NCI-H1105 (cell line): ENCODE measurements at regions not wholly inside any gene's neighbourhood (a gene's known extent, or its start where the extent isn't known, plus 50 kb on each side); places are given as distances from the start of the nearest gene placed in this dataset.

Experiments
- DNase-seq: peaks from one replicate; lab custom pipeline; 2025; lab: John Stamatoyannopoulos, UW

DNA sequence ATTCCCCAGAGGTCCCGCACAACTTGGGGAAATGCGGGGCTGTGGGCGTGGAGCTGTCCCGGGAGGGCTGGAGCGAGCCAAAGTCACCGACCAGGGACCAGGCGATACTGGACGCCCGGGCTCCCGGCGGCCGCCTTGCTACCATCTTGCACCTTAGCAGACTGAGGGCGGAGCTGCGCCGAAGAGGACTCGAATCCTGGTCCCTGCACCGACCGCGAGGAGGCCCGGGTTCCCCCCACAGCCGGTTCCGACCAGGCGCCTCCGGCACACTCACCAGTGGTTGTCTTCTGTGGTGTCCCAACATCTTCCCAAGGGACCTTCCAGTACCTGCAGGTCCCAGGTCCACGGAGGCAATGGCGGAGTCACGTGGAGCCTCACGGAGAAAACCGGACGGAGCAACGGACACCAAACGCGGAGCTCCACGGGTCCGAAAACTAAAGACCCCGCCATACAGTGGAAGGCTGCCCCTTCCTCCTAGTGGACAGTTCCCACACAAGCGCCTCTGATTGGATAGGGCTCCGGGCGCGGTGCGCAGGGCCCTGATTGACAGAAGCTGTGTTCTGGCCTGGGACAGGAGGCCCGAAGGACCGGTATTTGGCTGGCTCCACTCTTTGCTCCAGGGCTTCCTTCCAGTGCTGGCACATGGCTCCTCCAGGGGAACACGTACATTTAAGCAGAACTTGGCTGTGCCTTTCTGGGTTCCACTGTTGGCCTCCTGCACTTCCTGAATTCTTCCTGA, 124.6 kb upstream of the ZNF479 start:
- no peak for DNase-seq

GRCh38 chr7:57274535-57275283, 142.5 kb upstream of the ZNF479 start:
- DNase-seq: no peak

DNA sequence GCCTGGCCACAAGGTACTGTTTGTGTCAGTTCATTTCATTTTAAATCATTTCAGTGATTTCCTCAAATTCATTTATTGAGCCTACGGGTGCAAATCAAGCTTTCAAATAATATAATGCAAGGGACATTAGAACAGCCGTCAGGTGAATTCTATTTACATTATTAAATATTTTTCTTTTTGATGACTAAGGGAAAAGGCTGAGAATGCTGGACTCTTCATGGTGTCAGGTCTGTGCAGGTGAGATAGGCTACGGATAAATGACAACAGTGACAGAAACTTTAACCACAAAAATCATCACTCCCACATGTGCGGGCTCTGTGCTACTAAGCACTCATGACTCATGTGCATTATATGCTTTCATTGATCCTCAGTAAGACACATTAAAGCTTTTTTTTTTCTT, 149.2 kb upstream of the ZNF716 start:
- no peak for DNase-seq

GRCh38 chr7:57305192-57305748, 144.7 kb upstream of the ZNF716 start:
- no peak for DNase-seq

- no peak for DNase-seq
These were observed 141.2 kb upstream of the ZNF716 start for GRCh38 chr7:57308631-57309408.

DNA sequence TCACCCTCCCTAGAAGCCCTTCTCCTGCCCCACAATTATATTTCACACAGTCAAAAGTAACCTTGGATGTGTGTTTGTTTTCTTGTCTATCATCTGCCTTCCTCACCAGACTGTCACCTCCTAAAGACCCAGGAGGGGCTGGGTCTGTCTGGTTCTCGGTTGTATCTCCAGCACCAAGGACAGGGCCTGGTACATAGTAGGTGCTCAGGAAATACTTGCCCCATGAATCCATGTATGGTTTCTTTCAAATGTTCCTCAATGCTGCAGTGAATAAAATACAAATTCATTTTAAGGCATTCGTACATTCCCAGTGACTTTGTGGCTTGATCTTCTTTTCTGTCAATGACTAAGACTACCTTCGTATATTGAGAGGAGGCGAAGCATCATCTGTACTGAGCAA, 122.9 kb upstream of the ZNF716 start:
- no peak for DNase-seq

GRCh38 chr7:57328457-57328856, 121.5 kb upstream of the ZNF716 start:
- no peak for DNase-seq

DNA sequence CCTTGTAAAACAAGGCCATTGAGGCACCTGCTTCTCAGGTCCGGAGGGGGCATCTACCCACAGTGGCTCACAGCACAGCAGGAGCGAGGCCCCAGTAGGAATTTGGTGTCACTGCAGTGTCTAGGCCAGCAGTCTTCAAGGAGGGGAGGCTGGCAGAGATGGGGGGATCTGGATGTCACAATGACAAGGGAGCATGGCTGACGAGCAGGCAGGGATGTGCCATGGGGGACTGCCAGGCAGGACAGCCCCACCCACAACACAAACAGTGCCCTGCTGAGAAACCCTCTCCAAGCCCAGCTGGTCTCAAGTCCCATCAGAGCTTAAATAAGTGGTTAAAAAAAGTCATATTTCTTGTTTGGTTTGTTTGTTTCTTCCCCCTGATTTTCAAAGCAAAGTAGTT, 121.0 kb upstream of the ZNF716 start:
- no peak for DNase-seq

- DNase-seq: no peak
These were observed 110.6 kb upstream of the ZNF716 start for GRCh38 chr7:57339198-57339944.

GRCh38 chr7:57342954-57343353, 107.0 kb upstream of the ZNF716 start:
- no peak for DNase-seq

DNA sequence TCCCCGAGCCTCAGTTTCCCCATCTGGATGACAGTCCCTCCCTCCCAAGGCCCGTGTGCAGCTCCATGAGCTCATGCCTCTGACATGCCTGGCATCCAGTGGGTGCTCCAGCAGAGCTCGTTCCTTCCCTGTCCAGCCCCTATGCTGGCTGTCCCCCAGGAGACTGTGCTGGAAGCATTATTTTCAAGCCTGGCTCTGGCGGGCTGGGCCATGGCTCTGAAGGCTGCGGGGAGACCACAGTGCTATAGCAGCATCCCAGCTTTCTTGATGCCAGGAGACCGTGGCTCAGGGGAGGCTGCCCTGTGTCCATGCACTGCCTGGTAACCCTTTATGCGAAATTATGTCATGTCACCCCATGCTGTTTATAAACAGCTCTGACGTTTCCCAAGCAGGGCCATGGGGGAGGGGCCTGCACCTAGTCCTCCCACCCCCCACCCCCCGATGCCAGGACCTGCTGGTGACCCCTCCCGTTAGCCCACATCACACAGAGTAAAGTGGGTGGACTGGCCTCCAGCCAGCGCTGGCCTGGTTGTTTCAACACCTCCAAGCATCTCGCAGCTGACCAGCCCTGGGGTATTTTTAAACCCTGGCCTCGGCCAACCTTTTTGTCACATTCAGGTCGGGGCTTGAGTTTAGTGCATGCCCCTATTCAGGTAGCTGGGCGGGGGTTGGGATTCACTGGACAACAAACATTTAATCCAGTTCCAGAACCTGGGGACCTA, 105.9 kb upstream of the ZNF716 start:
- DNase-seq: no peak

- DNase-seq: no peak
These were observed 105.0 kb upstream of the ZNF716 start for GRCh38 chr7:57344957-57345356.

GRCh38 chr7:57348646-57349269, 101.2 kb upstream of the ZNF716 start:
- DNase-seq: no peak

- no peak for DNase-seq
These were observed 95.8 kb upstream of the ZNF716 start for GRCh38 chr7:57354195-57354594.

- DNase-seq: no peak
These were observed 95.2 kb upstream of the ZNF716 start for GRCh38 chr7:57354679-57355338.

DNA sequence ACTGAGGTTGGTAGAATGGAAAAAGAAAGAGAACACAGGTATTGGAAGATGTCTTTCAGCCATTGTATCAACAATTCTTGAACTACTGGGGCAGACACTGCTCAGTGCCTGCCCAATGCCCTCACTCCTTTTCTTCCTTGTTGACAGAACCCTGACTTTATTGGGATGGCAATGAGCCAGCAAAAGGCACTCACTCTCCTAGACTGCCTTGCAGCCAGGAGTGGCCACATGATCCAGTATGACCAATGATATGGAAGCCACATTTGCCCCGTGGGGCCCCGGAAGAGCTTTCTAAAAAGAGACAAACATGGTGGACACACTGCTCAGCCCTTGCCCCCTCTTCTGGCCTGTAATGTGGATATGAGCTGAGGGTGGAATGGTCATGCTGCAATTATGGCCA, 88.6 kb upstream of the ZNF716 start:
- DNase-seq: no peak

DNA sequence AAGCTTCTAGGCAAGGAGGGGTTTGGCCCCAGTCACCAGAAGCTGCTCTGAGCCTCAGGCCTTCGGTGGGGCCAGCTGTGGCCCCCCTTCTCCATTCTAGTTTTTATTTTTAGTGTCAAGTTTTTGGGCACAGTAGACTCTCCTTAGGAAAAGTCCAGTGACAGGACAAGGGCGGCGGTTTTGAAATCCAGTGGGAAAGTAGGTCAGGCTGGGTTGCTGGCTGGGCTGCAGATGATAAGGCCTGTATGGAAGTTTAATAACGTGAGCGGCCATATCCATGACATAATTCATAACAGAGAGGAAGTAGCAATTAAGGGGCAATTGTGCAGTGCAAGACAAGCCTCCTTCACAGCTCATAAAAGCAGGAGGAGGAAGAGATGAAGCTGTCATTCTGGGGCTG, 87.1 kb upstream of the ZNF716 start:
- no peak for DNase-seq

GRCh38 chr7:57363321-57363720, 86.7 kb upstream of the ZNF716 start:
- DNase-seq: no peak

DNA sequence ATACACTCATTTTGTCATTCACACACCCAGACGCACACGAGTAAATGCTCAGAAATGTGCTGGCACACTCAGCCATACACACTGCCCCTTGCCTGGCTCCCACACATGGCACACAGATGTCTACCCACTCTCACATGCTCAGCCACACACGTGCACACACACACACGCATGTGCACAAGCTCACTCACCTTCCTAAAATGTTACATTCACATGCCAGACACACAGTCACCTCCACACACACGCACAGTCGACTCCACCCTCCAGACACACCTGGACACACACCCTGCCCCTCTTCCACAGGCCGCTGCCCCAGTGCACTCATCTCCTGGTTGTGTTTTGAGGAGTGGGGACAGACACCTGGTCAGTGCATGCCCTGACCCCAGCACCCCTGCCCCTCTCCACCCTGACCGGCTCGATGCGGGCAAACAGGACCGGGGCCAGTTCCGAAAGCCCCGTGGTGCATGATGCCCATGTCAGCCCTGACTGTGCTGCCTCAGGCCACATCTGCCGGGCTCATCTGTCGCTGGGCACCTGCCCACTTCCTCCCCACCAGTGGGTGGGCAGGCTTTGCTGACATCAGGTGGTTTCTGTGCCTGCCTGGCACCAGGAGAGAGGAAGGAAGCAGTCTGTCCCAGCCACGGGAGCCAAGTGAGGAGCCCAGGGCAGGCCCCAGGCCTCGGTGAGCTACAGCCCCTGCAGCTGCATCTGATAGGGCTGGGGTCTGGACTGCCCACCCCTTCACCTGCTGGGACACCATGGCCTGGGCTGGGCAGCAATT, 84.9 kb upstream of the ZNF716 start:
- DNase-seq: no peak
